ENCODE measurements at regions not wholly inside any gene's neighbourhood (a gene's known extent, or its start where the extent isn't known, plus 50 kb on each side); places are given as distances from the start of the nearest gene placed in this dataset.

DNA sequence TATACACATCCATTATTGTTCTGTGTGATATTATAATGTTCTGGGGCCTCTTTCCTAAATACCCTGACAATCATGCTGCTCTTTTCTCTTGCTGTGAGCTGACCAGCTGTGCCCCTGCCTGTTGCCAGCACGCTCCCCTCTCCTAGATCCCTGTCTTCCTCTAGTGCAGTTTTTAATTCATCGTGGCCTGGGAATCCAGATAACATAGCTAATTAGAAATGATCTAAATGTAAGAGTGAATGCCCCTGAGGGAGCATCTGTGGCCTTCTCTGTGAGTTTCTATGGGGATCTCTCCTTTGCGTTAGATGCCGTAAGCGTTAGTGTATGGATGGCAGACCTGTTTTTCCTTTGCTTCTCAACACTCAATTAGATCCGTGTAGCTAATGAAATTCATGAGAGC, 434.3 kb downstream of the SPRY1 start:
- no peak for TF ChIP-seq CTCF (IDR thresholded peaks at IDR 0.05)
- intact Hi-C loops (cut with DNase I), result no loop called here
- no peak for ATAC-seq
- Histone ChIP-seq H3K27ac (peak overlapping the region; percentile 44), H3K4me3 (no peak overlapping the region), H3K36me3 (no peaks in the 10 kb centered on the region), H3K4me1 (peaks cover 7% of the 10 kb centered on the region), H3K9me3 (no peaks in the 10 kb centered on the region), H3K27me3 (no peaks in the 10 kb centered on the region)
- no peak for DNase-seq

DNA sequence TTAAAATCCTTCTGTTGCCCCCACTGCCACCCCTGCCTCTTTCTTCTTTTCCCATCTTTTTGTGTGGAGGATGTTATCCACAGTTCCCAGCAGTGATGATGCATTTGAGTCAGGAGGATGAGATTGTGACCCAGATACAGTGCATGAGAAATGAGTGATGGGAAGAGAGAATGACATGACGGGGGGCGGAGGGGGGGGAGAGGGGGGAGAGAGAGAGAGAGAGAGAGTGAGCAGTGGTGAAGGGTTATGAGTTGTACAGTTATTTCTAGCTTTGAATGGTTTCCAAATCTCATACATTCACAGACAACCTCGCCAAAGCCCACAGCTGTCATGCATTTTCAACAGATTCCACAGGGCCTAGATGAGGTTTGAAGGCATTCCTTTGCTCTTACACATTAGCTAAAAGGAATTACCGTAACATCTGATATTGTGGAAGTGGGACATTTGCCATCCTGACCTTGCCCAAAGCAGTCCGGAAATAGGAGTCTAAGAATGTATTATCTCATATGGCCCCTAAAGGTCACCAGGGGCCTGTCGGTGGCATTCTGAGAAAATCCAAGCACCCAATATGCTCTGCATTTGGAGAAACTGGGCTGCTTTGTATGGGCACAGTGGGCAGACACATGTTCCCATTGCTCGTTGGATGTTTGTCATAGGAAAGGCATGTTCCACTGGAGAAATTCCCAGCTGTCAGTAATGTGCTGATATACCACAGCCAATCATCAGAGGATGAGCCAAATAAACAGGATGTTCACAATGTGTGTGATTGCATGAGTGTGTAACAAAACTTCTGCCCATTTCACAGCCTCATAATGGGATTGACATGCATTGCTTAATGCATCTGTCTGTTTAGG, 435.8 kb downstream of the SPRY1 start:
- DNase-seq (no peak), ATAC-seq (peak; percentile 71)
- Histone ChIP-seq H3K4me1 (peaks cover 7% of the 10 kb centered on the region), H3K27me3 (no peaks in the 10 kb centered on the region), H3K36me3 (no peaks in the 10 kb centered on the region), H3K27ac (peak overlapping the region; percentile 59), H3K4me3 (no peak overlapping the region), H3K9me3 (no peaks in the 10 kb centered on the region)
- TF ChIP-seq CTCF (IDR thresholded peaks at IDR 0.05), result no peak
- intact Hi-C loops (cut with DNase I), result no loop called here

DNA sequence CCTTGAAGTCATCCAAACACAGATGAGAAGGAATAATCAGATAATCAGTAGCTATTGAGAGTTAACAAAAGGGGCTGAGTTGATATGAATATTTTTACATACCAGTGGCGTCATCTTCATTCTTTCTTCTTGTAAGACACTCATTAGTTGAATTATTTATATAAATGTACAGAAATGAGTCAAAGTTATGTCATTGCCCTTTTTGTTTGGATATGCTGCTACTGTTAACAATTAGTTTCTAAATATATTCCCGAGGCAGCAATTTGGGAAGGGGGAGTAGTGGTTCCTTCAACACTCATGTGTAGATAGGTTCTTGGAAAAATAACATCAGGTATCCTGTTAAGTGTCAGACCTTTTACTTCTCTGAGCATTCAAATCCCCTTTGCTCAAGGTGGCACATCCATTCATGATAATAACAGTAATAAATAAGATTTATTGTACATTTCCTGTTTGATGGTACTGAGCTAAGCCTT, 436.6 kb downstream of the SPRY1 start:
- peak overlapping the region; percentile 65 for H3K27ac ChIP-seq
- no peaks in the 10 kb centered on the region for H3K27me3 ChIP-seq
- H3K4me1 ChIP-seq, result peaks cover 7% of the 10 kb centered on the region
- DNase-seq (no peak), ATAC-seq (no peak)
- intact Hi-C loops (cut with DNase I), result no loop called here
- H3K9me3 ChIP-seq, result no peaks in the 10 kb centered on the region
- no peak overlapping the region for H3K4me3 ChIP-seq
- TF ChIP-seq CTCF (IDR thresholded peaks at IDR 0.05), result no peak
- no peaks in the 10 kb centered on the region for H3K36me3 ChIP-seq

DNA sequence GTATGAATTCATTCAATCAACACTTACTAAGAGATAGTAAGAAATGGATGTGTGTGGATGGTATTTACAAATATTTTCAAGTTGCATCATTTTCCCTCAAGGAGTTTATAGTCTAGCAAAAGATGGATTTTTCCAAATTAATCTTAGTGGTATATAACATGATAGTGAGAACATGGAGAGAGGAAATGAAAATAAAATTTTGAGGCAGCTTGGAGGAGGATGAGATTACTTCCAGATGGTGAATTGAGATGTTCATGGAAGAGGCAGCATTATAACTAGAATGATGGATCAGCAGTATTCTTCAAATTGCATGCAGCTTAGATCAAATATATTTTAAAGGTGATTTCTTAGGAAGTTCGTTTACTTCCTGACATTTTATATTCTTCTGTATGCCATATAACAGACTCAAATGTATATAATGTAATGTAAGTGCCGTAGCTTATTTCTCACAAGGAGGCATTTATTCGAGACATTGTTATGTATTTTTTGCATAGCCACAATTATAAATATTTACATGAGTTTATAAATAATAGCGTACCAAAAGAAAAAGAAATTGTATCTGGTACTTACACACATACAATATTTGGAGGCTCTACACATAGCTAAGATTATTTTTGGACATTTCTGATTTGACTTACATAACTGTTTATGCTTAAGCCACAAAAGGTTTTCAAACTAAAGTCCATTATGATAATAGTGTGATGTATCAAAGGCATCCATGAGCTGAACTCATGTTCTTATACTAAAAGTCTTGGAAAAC, 439.4 kb downstream of the SPRY1 start:
- intact Hi-C loops (cut with DNase I), result no loop called here
- H3K27ac ChIP-seq, result no peak overlapping the region
- no peaks in the 10 kb centered on the region for H3K9me3 ChIP-seq
- no peaks in the 10 kb centered on the region for H3K27me3 ChIP-seq
- H3K36me3 ChIP-seq, result no peaks in the 10 kb centered on the region
- DNase-seq, result no peak
- TF ChIP-seq CTCF (IDR thresholded peaks at IDR 0.05), result no peak
- no peak for ATAC-seq
- peaks cover 7% of the 10 kb centered on the region for H3K4me1 ChIP-seq
- no peak overlapping the region for H3K4me3 ChIP-seq

- intact Hi-C loops (cut with DNase I), result no loop called here
These were observed 440.4 kb downstream of the SPRY1 start for GRCh38 chr4:123836851-123837595.

More at GRCh38 chr4:123836851-123837595, 440.4 kb downstream of the SPRY1 start:
- H3K4me1 ChIP-seq, result no peaks in the 10 kb centered on the region
- no peak overlapping the region for H3K4me3 ChIP-seq
- no peaks in the 10 kb centered on the region for H3K36me3 ChIP-seq
- ATAC-seq (no peak), DNase-seq (no peak)
- TF ChIP-seq CTCF (IDR thresholded peaks at IDR 0.05), result no peak
- H3K27me3 ChIP-seq, result no peaks in the 10 kb centered on the region
- H3K27ac ChIP-seq, result peak overlapping the region; percentile 9
- H3K9me3 ChIP-seq, result no peaks in the 10 kb centered on the region
